HCT116 (cell line): ENCODE measurements at regions not wholly inside any gene's neighbourhood (a gene's known extent, or its start where the extent isn't known, plus 50 kb on each side); places are given as distances from the start of the nearest gene placed in this dataset.

ENCODE experiments used
- ATAC-seq: fragments of 200-7000 bp; cut with Tn5 transposase; 2 replicates; pipeline ENCODE4 v1.9.1; 2020; ENCODE audit warnings: mild to moderate bottlenecking, moderate library complexity
- BruUV-seq: library from RNA; stranded (reverse); fragments of 400-500 nt; replicated peaks from 2 replicates; lab custom pipeline; 2021; lab: Mats Ljungman, UMichigan
- CTCF ChIA-PET: fragments of 300-600 bp; sonication (Branson Sonifier 250); formaldehyde crosslinking; loops from one replicate; lab custom pipeline; 2021; ENCODE audit warnings: antibody characterized with exemption; lab: Charles Lee
- POLR2A ChIA-PET: fragments of 300-600, 350-600 bp; sonication (Branson Sonifier 250); formaldehyde crosslinking; loops from one replicate; lab custom pipeline; 2021; ENCODE audit warnings: antibody characterized with exemption; lab: Charles Lee
- RAD21 ChIA-PET, 2 experiments: fragments of 300-600 bp; sonication (Branson Sonifier 250); formaldehyde crosslinking; loops; one replicate each; lab custom pipeline; 2023; ENCODE audit warnings: low total read pairs in 2 of 2; ENCODE audit not compliant: uncharacterized antibody in 2 of 2, unreplicated experiment in 2 of 2, low non-redundant PET in 1 of 2; lab: Charles Lee
- DNase-seq: peaks from one replicate; pipeline ENCODE4 v3.0.0-alpha.2; 2010; ENCODE audit warnings: low read depth, low spot score
- H2AFZ ChIP-seq: fragments of 200-600 bp; shearing (Covaris generic), sonication (generic); 2 replicates; pipeline ENCODE4 v1.6.1; 2017; ENCODE audit warnings: low read depth, mixed run types, mixed read lengths, antibody characterized with exemption, low read length; ENCODE audit not compliant: poor library complexity, severe bottlenecking
- H3K27ac ChIP-seq: 2 replicates; pipeline ENCODE4 v1.5.1; 2012; ENCODE audit warnings: low read depth, low read length
- H3K27me3 ChIP-seq: fragments of 200-600 bp; sonication (generic); 2 replicates; pipeline ENCODE4 v1.6.1; 2016; ENCODE audit warnings: mixed run types, low read length, mixed read lengths; ENCODE audit not compliant: insufficient read depth
- H3K36me3 ChIP-seq, 2 experiments: fragments of 200-500 bp in 1 of 2; fragments of 200-600 bp in 1 of 2; sonication (Bioruptor generic) in 1 of 2; sonication (generic) in 1 of 2; 2 replicates each; pipeline versions ENCODE4 v1.5.1 to v1.6.1; 2014 to 2016; ENCODE audit warnings: low read length in 2 of 2, inconsistent platforms in 1 of 2, mixed read lengths in 1 of 2, mixed run types in 1 of 2; ENCODE audit not compliant: insufficient read depth in 2 of 2, control insufficient read depth in 1 of 2
- H3K4me1 ChIP-seq, 2 experiments: fragments of 200-600 bp in 1 of 2; sonication (generic) in 1 of 2; 2 replicates each; pipeline versions ENCODE4 v1.5.1 to v1.6.1; 2012 to 2017; ENCODE audit warnings: low read length in 2 of 2, inconsistent platforms in 1 of 2, mild to moderate bottlenecking in 1 of 2, mixed read lengths in 1 of 2, mixed run types in 1 of 2, moderate library complexity in 1 of 2; ENCODE audit not compliant: insufficient read depth in 2 of 2, control insufficient read depth in 1 of 2
- H3K4me2 ChIP-seq: fragments of 200-600 bp; sonication (generic); 2 replicates; pipeline ENCODE4 v1.6.1; 2017; ENCODE audit warnings: mixed run types, low read length, mixed read lengths
- H3K4me3 ChIP-seq, 2 experiments: fragments of 200-600 bp in 1 of 2; sonication (generic) in 1 of 2; replicated peaks in 1 of 2; 2 replicates each; pipeline ENCODE4 v1.5.1; 2011 to 2016; ENCODE audit warnings: low read length in 2 of 2, control low read depth in 1 of 2, low read depth in 1 of 2, mild to moderate bottlenecking in 1 of 2, mixed read lengths in 1 of 2, mixed run types in 1 of 2
- H3K79me2 ChIP-seq: fragments of 200-600 bp; sonication (generic); 2 replicates; pipeline ENCODE4 v1.6.1; 2017; ENCODE audit warnings: mild to moderate bottlenecking, mixed run types, low read length, moderate library complexity, mixed read lengths; ENCODE audit not compliant: insufficient read depth
- H3K9ac ChIP-seq: fragments of 200-600 bp; sonication (generic); 2 replicates; pipeline ENCODE4 v1.6.1; 2016; ENCODE audit warnings: low read length, mixed read lengths
- H3K9me2 ChIP-seq: fragments of 200-600 bp; sonication (generic), shearing (Covaris generic); 2 replicates; pipeline ENCODE4 v1.6.1; 2017; ENCODE audit warnings: mixed run types, mild to moderate bottlenecking, moderate library complexity; ENCODE audit not compliant: insufficient read depth
- H3K9me3 ChIP-seq, 2 experiments: fragments of 200-500 bp in 1 of 2; fragments of 200-600 bp in 1 of 2; sonication (Bioruptor generic) in 1 of 2; sonication (generic) in 1 of 2; 2 replicates each; pipeline ENCODE4 v1.6.1; 2014 to 2017; ENCODE audit warnings: low read length in 2 of 2, mixed read lengths in 2 of 2, inconsistent platforms in 1 of 2, low read depth in 1 of 2, mild to moderate bottlenecking in 1 of 2, mixed run types in 1 of 2, moderate library complexity in 1 of 2; ENCODE audit not compliant: control insufficient read depth in 1 of 2, insufficient read depth in 1 of 2
- H4K20me1 ChIP-seq: fragments of 200-600 bp; sonication (generic), shearing (Covaris generic); 2 replicates; pipeline ENCODE4 v1.6.1; 2017; ENCODE audit warnings: mixed run types, mild to moderate bottlenecking, moderate library complexity; ENCODE audit not compliant: insufficient read depth
- CEBPB ChIP-seq: IDR thresholded peaks from 2 replicates; pipeline ENCODE4 v1.6.1; 2012; ENCODE audit warnings: low read depth
- ELF1 ChIP-seq: IDR thresholded peaks from 2 replicates; pipeline ENCODE4 v1.6.1; 2012; ENCODE audit warnings: low read depth, borderline replicate concordance
- EZH2phosphoT487 ChIP-seq: fragments of 200-600 bp; IDR thresholded peaks from 2 replicates; pipeline ENCODE4 v1.6.1; 2018; ENCODE audit warnings: antibody characterized with exemption, borderline replicate concordance
- JUND ChIP-seq: IDR thresholded peaks from 2 replicates; pipeline ENCODE4 v1.6.1; 2012
- MAX ChIP-seq: IDR thresholded peaks from 2 replicates; pipeline ENCODE4 v1.6.1; 2012
- POLR2A ChIP-seq: IDR thresholded peaks from 2 replicates; pipeline ENCODE4 v1.7.0; 2011; ENCODE audit warnings: borderline replicate concordance; ENCODE audit not compliant: insufficient read depth, insufficient read length; ENCODE audit errors: extremely low read depth
- POLR2AphosphoS5 ChIP-seq: IDR thresholded peaks from 2 replicates; pipeline ENCODE4 v1.6.1; 2011; ENCODE audit warnings: mild to moderate bottlenecking, low read depth, low read length, moderate library complexity
- SIN3A ChIP-seq: IDR thresholded peaks from 2 replicates; pipeline ENCODE4 v1.6.1; 2012; ENCODE audit warnings: low read depth
- ZFX ChIP-seq: fragments of 450-650 bp; IDR thresholded peaks from 2 replicates; pipeline ENCODE4 v1.6.1; 2017
- intact Hi-C: fragments of 100-400 bp; cut with micrococcal nuclease; formaldehyde crosslinking; loops from 2 replicates; pipeline ENCODE4 v1.10.0; 2022

GRCh38 chr14:86055512-86056075, 525.6 kb downstream of the FLRT2 start:
- CTCF ChIA-PET = no interaction called here
- intact Hi-C loops = no loop called here
- Histone ChIP-seq H3K9ac (no peak overlapping the region), H4K20me1 (no peaks in the 10 kb centered on the region), H3K4me1 (no peaks in the 10 kb centered on the region), H3K27ac (no peak overlapping the region), H3K4me2 (no peak overlapping the region), H3K36me3 (no peaks in the 10 kb centered on the region), H3K4me3 (no peak overlapping the region), H3K27me3 (no peaks in the 10 kb centered on the region), H2AFZ (no peak overlapping the region), H3K9me3 (peaks cover 0 to 23% of the 10 kb centered on the region in 2 experiments; a peak in 2 of 4 replicates), H3K9me2 (no peaks in the 10 kb centered on the region), H3K79me2 (no peaks in the 10 kb centered on the region)
- BruUV-seq = no TSS peak
- ATAC-seq = no peak
- RAD21 ChIA-PET = no interaction called here
- DNase-seq = no peak
- no peak for TF ChIP-seq POLR2A
- TF ChIP-seq SIN3A = no peak
- no peak for TF ChIP-seq ZFX
- no peak for TF ChIP-seq POLR2AphosphoS5
- no peak for TF ChIP-seq CEBPB
- TF ChIP-seq MAX = no peak
- TF ChIP-seq JUND = no peak
- TF ChIP-seq ELF1 = no peak
- TF ChIP-seq EZH2phosphoT487 = no peak
- POLR2A ChIA-PET = no interaction called here

- no peak overlapping the region for H3K4me3 ChIP-seq
- no peak overlapping the region for H3K9ac ChIP-seq
- H2AFZ ChIP-seq = no peak overlapping the region
- DNase-seq (no peak), ATAC-seq (no peak)
- no peaks in the 10 kb centered on the region for H3K4me1 ChIP-seq
- H3K9me2 ChIP-seq = no peaks in the 10 kb centered on the region
- no peaks in the 10 kb centered on the region for H3K36me3 ChIP-seq
- no peak for TF ChIP-seq JUND
- intact Hi-C loops = no loop called here
- H3K27ac ChIP-seq = no peak overlapping the region
- no peaks in the 10 kb centered on the region for H4K20me1 ChIP-seq
- no peak overlapping the region for H3K4me2 ChIP-seq
- peaks cover 0 to 20% of the 10 kb centered on the region in 2 experiments; a peak in 2 of 4 replicates for H3K9me3 ChIP-seq
- ChIA-PET POLR2A (no interaction called here), CTCF (no interaction called here), RAD21 (no interaction called here)
- no TSS peak for BruUV-seq
- no peaks in the 10 kb centered on the region for H3K27me3 ChIP-seq
- H3K79me2 ChIP-seq = no peaks in the 10 kb centered on the region
Observed at GRCh38 chr14:86052868-86053267, 522.9 kb downstream of the FLRT2 start.
